ENCODE measurements at regions not wholly inside any gene's neighbourhood (a gene's known extent, or its start where the extent isn't known, plus 50 kb on each side); places are given as distances from the start of the nearest gene placed in this dataset.

DNA sequence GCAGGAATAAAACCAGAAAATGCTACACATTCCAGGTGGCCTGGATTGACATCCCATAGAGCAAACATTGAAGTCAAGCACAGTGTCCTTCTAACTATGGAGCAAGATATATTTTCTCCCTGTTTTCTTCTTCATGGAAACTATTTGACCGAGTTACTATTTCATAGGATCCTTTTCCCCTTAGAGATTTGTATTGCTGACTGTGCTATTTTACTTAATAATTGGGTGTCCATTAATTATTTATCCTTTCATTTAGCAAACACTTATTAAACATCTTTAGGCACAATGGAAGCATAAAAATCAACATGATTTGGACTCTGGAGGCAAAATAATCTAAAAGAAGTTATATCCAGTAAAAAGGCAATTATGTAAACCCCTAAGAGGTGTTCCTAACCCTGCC, 782.8 kb upstream of the ACVR2A start:
- no peak for DNase-seq (ENCODE audit: low spot score)

DNA sequence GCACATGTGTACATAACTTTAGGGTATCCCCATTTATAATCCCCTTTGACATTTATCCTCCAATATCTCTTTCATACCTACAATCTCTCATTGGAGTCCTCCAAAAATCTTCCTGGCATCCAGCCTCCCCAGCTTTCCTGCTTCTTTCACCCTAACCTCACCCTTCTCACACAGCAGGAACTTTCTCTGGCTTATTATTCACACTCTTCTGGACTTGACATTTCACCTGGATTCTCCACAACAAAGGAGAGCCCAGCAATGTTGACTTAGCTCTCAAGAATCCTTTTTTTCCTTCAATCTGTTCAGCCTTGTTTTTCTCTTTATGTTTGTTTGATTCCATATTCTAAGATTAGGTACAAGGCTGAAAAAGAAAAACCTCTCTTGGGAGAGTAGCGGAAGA, 783.6 kb upstream of the ACVR2A start:
- no peak for DNase-seq (ENCODE audit: low spot score)

DNA sequence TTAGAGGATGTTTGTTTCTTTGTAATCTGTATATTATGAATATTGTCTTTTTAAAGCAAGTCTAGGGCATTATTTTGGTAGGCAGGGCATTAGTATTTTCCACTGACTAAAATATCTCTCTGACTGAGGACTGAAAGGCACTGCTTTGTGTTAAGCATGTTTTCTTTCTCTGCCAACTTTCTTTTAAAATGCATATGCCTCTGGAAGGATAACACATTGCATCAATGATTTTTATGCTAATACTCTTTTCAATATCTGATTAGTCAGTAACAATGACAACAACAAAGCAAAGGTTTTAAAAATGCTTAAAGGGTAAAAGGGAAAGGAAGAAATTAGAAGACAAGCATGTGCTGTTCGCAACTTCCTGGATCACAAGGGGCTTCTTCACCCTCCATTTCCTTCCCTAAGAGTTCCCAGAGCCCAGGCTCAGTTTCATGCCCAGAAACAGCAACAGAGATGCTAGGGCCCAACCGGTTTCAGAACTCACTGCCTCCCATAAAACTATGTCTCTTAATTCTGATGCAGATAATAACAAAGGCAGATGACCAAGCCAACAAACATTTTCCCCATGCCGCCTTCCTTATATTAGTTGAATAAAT, 786.8 kb upstream of the ACVR2A start:
- DNase-seq (ENCODE audit: low spot score): no peak

DNA sequence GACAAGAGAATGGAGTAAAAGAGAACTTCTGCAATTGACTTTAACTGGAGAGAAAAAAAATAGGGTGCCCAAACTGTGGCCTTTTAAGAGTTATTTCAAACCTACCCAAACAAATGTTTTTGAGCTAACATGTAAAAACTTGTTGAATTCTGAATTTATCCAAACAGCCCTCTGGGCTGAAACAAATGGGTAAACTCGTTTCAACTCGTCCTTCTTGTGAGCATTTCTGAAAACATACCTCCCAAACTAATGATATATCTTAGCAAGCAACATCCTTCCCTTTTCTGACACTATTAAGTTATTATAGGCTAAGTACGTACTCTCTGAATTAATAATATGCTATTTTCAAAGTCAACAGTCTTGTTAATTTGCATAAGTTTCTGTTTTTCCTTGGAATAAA, 793.0 kb upstream of the ACVR2A start:
- no peak for DNase-seq (ENCODE audit: low spot score)

DNA sequence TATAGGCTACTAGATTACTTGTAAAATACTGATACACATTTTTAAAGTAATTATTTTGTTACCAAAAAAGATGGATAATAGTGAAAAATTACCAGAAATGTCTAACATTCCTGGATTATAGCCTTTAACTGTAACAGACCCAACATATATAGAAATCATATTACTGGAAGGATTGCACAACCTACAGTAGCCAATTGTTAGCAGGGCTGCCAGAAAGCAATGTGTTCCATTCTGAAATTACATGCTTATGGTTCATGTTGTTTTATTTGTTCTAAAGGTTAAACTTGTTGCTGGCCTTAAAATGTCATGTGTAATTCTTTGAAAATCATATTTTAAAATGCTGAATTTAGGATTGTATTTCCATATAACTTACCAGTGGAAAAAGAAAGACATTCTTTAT, 793.6 kb upstream of the ACVR2A start:
- no peak for DNase-seq (ENCODE audit: low spot score)

DNA sequence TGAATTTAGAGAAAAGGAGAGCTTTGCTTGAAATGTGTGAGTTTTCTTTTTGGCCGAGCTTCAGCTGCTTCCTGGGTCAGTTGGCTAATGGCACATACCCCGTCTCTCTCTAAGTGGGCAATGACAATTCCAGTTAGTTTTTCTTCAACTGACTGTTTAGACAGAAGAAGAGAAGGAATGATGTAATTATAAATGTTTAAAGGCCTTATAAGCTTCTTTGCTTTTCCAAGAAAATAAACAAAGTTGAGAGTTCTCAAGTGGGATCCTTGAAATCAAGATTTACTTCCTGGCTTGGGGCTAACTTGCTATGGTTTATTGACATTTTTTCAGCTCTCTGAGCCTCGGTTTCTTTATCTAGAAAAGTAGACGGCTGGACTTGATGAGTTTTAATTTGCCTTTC, 794.9 kb upstream of the ACVR2A start:
- DNase-seq (ENCODE audit: low spot score): no peak

DNA sequence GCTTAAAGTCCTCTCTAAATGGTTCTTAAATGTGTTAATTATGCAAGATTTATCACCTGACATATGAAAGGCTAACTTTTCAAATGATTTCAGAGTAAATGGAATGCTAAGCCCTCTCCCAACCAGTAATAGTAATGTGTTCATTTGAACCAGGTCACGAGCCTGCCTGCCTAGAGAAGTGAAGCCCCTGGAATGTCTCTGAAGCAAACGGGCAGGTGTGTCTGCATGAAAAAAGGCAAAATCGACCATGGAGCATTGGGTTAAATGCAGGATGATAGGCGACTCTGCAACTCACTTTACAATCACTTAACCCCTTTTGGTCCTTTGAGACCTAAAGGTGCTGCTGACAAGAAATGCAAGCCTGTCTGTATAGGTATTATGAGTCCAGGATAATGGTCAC, 798.4 kb upstream of the ACVR2A start:
- no peak for DNase-seq (ENCODE audit: low spot score)

DNA sequence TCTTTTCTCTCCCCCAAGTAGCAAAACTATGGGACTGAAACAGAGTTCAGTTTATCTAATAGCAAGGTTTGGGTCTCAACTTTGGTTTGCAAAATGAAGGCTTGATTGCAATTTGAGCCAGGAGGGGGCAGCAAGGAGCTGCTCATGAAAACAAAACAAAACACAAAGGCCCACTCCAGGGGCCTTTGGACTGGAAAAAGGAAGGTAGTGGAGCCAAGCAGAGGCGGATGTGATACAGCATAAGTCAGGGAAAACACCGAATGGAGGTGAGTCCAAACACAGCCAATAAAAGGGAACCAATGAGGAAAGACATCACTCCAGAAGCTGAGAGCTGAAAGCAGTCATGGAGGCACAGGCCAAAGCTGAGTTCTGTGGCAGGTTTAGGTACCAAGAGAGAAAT, 799.7 kb upstream of the ACVR2A start:
- DNase-seq (ENCODE audit: low spot score): peak; percentile 29

DNA sequence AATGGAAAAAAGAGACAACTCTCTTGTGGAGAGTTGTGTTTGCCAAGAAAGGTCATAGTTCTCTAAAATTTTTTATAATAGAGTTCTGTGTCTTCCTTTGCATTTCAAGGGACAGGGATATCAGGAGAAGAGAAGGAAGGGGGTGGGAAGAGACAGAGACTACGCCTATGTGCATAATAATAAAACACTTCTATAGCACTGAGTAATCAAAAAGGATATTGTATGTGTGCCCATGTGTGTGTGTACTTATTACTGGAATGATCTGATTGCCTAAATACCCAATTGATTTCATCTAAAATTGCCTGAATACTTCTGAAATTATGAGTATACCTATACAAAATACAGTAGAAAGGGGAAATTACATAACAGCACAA, 803.7 kb upstream of the ACVR2A start:
- DNase-seq (ENCODE audit: low spot score): no peak

DNA sequence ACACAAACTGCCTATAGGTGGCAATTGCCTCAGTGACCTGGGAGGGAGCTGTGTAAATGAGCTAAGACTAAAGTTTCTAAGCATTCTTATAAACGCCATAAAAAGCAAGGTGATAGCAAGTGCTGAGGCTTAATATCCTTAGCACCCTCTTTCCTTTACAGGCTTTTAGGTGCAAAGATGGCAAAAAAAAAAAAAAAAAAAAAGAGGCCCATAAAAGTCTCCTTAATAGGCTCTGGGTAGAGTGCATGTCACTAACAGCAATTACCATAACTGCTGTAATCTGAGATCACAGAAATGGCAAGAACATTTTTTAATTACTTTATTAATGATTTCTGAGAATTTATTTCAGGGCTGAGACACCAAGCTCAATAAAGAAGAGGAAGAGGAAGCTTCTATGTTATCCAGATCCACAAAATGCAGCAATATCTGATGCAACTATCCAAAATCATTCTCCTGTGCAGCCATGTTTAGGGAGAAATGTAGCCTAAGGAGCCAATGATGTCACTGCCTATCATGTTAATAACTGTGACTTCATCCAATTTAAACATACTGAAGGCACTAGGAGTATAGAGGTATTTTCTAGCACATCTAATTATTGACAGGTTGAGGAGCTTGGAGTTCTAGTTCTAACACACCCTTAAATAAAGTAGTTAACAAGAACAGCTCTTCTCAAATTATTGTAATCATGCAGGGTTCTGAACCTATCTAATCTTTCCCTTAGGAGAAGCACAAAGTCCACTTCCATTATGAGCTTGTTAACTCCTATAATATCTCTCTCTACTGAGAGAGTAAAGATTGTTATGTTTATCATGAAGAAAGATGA, 804.3 kb upstream of the ACVR2A start:
- DNase-seq (ENCODE audit: low spot score): no peak

DNA sequence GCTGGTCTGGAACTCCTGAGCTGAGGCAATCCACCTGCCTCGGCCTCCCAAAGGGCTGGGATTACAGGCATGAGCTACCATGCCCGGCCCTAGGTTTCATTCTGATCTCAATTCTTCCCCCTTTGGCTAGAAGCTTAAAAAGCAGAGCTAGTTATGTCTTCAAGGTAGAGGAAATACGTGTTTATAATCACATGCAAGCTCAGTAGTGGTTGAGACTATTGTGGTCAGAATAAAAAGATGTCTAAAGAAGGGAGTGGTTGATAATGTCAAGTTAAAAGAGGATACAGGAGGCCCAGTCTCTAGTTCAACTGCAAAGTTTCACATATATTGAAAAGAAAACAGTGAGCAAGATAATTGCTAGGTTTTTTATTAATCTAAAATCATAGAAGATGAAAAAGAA, 807.8 kb upstream of the ACVR2A start:
- DNase-seq (ENCODE audit: low spot score): no peak

DNA sequence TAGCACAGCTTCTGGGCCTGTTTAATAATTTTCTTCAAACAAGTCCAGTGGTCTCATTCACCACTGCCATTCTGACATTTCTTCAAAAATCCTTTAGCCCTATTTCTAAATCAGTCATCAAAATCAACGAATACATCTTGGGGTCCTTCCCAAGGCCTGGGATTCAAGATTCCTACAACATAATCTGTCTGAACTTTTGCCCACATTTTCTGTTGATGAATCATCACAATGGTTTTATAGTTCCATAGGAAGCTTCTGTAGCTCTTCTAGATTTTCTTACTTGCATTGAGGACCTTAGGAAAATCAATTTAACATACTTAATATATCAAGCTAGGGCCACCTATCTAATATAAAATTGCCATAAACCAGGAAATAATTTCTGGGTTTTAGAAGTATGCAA, 811.8 kb upstream of the ACVR2A start:
- no peak for DNase-seq (ENCODE audit: low spot score)

DNA sequence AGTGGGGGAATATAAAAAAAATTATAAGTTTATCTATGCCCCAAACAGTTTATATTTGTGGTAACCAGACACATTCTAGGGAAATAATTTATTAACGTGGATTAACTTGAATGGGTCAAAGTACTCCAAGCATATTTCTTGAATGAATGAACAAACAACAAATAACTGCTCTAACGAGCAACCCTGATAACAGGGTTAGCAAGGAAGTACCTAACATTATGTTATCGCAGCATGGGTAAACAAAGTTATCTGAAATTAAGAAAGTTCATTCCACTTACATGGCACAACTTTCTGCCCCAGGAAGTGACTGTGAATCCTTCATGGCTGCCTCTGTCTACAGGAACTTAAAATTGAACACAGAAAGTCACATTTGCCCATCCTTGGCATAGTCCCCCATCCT, 812.9 kb upstream of the ACVR2A start:
- no peak for DNase-seq (ENCODE audit: low spot score)

DNA sequence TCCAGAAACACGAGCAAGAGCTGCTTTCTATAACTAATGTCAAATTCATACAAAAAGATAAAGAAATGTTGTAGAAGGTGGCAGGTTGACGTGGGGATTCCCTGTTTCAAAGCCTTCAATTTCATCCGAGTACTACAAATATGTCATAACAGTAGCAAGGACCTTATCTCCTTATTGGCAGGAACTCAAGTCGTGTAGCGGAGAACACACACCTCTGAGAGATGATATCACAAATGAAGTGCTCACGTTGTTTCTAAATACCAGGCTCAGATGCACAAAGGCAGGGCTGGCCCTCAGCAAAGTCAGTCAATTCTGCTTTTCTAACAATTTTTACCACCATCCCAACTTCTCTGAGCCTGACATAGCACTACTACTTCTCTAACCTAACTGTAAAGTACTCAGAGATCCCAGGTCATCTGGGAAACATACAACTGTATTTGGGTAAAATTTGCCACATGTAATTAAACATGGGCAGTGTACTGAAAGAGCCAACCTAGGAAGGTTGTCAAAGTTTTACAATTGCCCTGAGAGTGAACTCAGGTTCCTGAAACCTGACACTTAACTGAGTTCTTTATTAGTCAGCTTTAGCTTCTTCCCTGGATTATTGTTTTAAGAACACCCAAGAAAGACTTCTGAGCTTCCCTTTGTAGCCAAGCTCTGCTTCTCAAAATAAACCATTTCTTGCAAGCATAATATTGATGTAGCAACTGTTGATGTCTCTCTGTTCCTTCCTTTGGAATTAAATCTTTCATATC, 813.7 kb upstream of the ACVR2A start:
- DNase-seq (ENCODE audit: low spot score): no peak

DNA sequence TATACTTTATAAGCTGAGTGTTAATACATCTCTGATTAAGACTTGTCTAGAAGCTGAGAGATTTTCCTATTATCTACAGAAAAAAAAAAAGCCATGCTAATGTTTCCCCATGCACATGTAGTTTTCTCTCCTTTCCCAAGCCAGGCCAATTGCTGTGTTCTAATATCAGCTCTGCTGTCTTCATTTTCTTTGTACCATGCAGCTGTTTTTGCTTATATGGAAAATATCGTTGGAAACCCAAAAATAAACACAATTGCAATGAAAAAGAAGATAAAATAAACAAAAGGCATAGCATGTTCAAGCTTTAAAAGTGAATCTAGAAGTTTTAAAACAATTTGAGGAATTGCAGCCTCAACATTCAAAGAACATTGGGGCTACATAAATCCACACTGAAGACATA, 817.4 kb upstream of the ACVR2A start:
- DNase-seq (ENCODE audit: low spot score): no peak

DNA sequence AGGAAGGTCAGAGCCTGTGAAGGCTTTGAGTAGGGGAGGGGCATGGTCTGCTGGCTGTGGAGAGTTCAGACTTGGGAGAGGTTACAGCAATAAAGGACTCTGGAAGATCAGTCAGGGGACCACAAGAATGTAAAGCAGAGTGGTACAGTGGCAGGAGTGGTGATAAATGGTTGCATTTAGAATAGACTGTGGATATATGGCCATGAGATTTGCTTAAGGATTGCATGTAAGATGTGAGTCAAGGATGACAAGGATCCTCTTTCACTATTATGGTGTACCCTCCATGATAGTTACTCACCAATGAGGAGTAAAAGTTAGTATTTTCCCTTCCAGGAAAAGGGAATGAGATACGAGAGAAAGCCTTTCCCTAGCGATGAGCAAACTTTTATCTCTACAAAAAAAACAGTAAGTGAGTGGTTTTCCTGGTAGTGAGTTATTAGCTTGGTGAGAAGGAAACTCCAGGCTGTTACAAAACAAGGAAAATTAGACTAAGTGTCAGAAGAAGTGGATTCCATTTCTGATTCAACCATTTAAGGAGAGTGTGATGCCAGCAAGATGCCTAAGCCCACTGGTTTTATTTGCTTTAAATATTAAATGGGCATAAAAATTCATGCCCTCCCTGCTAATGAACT, 818.0 kb upstream of the ACVR2A start:
- DNase-seq (ENCODE audit: low spot score): no peak

DNA sequence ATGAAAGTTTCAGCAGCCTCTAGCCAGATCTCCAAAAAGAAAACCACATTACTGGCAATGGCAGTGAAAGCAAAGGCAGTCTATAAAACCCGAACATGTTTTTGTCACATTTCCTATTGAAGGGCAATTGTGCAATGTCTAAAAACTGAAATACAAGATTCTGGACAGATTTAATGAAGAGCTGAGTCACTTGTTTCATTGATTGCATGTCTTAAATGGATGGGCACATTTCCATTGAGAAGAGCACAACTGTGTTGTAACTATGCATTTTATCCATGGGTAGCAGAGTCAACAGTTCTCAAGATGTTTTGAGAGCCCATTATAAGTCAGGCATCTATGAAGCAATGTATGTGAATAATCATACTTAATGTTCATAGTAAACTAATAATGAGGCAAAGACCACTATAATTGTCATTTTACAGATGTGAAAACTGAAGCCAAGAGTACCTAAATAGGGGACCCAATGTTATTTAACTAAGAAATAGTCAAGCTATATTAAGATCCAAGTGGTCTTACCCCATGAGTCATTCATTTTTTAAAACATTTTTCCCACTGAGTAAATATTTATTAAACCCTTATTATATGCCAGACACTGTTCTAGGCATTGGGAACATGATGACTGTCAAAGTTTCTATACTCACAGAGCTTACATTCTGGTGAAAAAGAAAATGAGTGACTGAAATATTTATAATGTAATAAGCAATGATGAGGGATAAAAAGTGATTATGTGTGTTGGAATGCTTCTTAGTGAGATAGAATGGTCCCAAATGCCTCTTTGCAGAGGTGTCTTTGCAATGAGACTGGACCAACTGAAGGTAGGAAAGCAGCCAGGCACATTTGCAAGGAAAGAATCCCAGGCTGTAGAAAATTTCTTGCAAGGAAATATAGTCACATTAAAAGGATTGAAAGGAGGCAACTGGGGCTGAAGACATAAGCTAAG, 818.9 kb upstream of the ACVR2A start:
- DNase-seq (ENCODE audit: low spot score): no peak

DNA sequence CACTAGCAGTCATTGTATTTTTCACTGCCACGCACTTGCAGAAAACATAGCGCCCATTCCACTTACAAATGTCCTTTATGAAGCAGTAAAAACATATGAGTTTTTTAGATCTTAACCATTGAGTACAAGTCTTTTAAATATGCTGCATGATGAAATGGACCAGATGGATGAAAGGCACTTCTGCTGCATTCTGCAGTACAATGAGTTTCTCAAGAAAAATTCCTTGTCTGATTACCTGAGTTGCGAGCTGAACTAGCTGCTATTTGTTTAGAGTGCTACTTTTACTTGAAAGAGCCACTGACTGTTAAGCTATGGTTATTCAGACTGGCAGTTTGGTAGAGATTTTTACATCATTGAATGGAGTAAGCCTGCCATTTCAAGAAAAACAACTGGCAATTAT, 825.5 kb upstream of the ACVR2A start:
- DNase-seq (ENCODE audit: low spot score): no peak

DNA sequence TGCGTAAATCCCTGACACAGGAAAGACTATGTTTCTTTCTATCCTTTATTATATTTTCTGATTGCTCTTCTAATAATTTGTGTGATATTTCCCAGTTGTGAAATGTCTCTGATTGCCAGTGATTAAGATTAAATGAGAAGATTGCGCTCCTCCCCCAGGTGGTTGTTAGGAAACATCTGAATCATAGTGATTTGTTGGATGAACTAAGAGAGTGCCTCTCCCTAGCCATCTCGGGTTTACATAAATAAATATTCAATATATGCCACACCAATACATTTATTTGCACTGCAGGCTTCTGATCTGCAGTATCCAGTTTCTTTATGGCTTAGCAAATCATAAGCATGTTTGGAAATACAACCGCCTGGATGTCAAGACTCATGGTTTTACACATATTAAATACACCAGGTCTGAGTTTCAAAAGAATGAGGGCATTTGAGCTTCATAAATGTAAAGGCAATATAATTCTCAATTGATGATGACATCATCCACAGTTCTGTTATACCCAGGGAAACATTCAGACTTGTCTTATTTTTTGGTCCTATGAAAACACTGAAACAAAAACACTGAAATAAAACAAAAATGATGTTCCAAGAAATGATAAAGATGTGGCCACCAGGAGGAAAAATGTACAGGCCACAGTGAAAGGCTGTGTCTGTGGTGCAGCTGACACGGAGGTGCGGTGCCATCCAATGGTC, 826.7 kb upstream of the ACVR2A start:
- DNase-seq (ENCODE audit: low spot score): no peak

DNA sequence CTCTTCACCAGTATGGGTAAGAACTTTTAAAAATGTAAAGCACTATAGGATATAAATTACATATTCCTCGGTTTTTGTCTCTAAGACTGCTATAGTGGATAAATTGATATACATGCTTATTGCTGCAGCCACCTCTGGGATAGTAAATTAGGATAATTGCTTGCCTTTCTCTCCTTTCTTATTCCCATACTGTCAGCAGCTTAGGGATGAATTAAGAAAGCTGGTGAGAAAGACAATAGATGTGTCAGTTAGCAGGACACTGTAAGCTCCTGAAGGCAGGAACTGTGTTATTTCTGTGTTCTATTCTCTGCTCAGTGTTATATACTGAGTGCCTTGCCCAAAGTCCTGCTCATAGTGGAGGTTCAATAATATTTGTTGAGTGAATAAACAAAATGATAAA, 828.6 kb upstream of the ACVR2A start:
- DNase-seq (ENCODE audit: low spot score): no peak

DNA sequence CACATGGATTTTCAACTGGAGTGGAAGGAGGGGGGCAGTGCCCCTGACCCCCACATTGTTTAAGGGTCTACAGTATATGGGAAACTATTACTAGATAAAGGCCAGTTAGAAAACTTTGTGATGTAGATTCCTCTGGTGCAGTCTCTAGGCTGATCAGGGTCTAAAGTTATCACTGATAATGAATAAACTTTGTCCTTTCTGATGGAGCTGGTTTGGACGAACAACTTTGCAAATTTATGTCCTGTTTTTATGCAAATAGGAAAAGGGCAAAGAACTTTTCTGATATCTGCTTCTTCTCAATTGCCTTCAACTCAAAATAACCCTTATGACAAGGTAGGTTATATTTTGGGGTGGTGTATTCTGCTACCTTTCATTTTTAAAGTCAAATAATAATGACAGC, 829.2 kb upstream of the ACVR2A start:
- no peak for DNase-seq (ENCODE audit: low spot score)

All from kidney capillary endothelial cell (primary cell).